ENCODE measurements at regions not wholly inside any gene's neighbourhood (a gene's known extent, or its start where the extent isn't known, plus 50 kb on each side); places are given as distances from the start of the nearest gene placed in this dataset.

GRCh38 chr3:187802928-187803259, 57.6 kb upstream of the BCL6 start:
- Histone ChIP-seq H3K27me3 (ENCODE audit: control insufficient read depth in 4 of 4, insufficient read depth in 4 of 4, low read length in 3 of 4) (no peaks in the 10 kb centered on the region), H3K9me3 (ENCODE audit: control insufficient read depth in 4 of 4, low read length in 3 of 4) (no peaks in the 10 kb centered on the region), H3K36me3 (ENCODE audit: control insufficient read depth in 4 of 4, insufficient read depth in 3 of 4, low read depth in 1 of 4, low read length in 3 of 4) (no peaks in the 10 kb centered on the region), H3K9ac (ENCODE audit: low read depth in 1 of 2, low read length in 2 of 2) (no peak overlapping the region), H3K27ac (ENCODE audit: low read depth in 1 of 2, low read length in 2 of 2) (no peak overlapping the region), H3K4me3 (ENCODE audit: low read depth in 1 of 3, low read length in 3 of 3) (no peak overlapping the region), H3K4me1 (ENCODE audit: control insufficient read depth in 4 of 4, insufficient read depth in 4 of 4, low read length in 3 of 4) (peaks cover 0 to 18% (median 8%) of the 10 kb centered on the region in 4 donors)
- WGBS = 93% methylated on average over 9 of the region's 9 CpGs
- TF ChIP-seq TAF1 (conservative IDR thresholded peaks at IDR 0.05) (no peak), RAD21 (IDR thresholded peaks at IDR 0.05) (no peak), MAX (IDR thresholded peaks at IDR 0.05) (no peak), SP1 (IDR thresholded peaks at IDR 0.05) (no peak), RXRA (IDR thresholded peaks at IDR 0.05) (no peak), REST (IDR thresholded peaks at IDR 0.05) (no peak), FOXA1 (IDR thresholded peaks at IDR 0.05) (no peak), CTCF (IDR thresholded peaks at IDR 0.05; ENCODE audit: low read depth, low read length, missing input control) (no peak), FOXA2 (IDR thresholded peaks at IDR 0.05) (no peak), ATF3 (IDR thresholded peaks at IDR 0.05) (no peak), NR2F2 (IDR thresholded peaks at IDR 0.05) (no peak), GABPA (IDR thresholded peaks at IDR 0.05 in 1 of 2, conservative IDR thresholded peaks at IDR 0.05 in 1 of 2) (no peak), JUND (IDR thresholded peaks at IDR 0.05) (no peak), ZBTB33 (IDR thresholded peaks at IDR 0.05) (no peak), EGR1 (IDR thresholded peaks at IDR 0.05; ENCODE audit: low read depth in 2 of 2) (no peak), HNF4A (conservative IDR thresholded peaks at IDR 0.05) (no peak), YY1 (IDR thresholded peaks at IDR 0.05) (no peak), HNF4G (IDR thresholded peaks at IDR 0.05) (no peak)
- no peak for DNase-seq (ENCODE audit: low spot score)

Measured in liver (tissue), 8 donors.